ENCODE measurements at regions not wholly inside any gene's neighbourhood (a gene's known extent, or its start where the extent isn't known, plus 50 kb on each side); places are given as distances from the start of the nearest gene placed in this dataset.

DNA sequence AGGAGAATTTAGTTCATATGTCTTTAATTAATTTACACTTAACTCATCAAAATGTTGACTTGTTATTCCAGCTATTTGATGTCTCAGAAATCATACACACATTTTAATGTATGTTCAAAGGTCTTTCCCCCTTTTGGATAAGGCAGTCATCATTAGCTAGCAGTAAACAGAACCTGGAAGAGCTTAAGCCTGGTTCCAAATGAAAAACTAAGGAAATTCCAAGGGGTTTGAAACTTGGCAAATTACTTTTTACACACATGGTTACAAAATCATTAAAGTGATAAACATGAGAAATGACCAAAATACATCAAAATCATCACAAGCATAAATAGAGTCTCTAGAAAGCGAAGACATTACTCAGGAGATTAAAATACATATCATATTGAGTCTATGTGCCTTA is 359.8 kb upstream of the ZNF608 start:
- Histone ChIP-seq H3K4me3 (no peak overlapping the region), H3K36me3 (no peaks in the 10 kb centered on the region), H3K9me3 (no peaks in the 10 kb centered on the region), H3K4me1 (no peaks in the 10 kb centered on the region), H3K27me3 (no peaks in the 10 kb centered on the region), H3K27ac (no peak overlapping the region)
- intact Hi-C loops (cut with DNase I), result no loop called here
- no peak for ATAC-seq
- DNase-seq, result no peak
- no peak for TF ChIP-seq POLR2A (IDR thresholded peaks at IDR 0.05)
- TF ChIP-seq, protein P1, sequence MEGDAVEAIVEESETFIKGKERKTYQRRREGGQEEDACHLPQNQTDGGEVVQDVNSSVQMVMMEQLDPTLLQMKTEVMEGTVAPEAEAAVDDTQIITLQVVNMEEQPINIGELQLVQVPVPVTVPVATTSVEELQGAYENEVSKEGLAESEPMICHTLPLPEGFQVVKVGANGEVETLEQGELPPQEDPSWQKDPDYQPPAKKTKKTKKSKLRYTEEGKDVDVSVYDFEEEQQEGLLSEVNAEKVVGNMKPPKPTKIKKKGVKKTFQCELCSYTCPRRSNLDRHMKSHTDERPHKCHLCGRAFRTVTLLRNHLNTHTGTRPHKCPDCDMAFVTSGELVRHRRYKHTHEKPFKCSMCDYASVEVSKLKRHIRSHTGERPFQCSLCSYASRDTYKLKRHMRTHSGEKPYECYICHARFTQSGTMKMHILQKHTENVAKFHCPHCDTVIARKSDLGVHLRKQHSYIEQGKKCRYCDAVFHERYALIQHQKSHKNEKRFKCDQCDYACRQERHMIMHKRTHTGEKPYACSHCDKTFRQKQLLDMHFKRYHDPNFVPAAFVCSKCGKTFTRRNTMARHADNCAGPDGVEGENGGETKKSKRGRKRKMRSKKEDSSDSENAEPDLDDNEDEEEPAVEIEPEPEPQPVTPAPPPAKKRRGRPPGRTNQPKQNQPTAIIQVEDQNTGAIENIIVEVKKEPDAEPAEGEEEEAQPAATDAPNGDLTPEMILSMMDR (IDR thresholded peaks at IDR 0.05), result no peak
- 80 to 88% (median 83%) methylated on average over 1 of the region's 1 CpG for WGBS, 4 donors

DNA sequence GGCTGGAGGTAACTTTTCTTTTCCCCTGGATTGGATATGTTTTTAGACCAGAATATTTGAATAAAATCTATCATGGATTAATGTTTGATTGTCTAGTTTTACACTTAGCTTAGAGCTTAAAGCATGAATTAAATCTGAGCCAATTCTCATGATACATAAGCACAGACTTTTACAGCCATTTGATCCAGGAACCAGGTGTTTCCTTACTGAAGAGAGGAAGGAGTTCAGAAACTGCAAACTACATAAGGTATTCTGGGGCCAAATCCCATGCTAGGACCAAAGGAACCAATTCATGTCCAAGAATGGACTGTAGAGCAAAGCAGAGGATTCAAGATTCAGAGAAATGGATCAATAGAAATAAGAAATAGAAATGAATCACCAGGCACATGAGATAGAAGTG is 360.4 kb upstream of the ZNF608 start:
- Histone ChIP-seq H3K27me3 (no peaks in the 10 kb centered on the region), H3K4me1 (no peaks in the 10 kb centered on the region), H3K4me3 (no peak overlapping the region), H3K27ac (no peak overlapping the region), H3K36me3 (no peaks in the 10 kb centered on the region), H3K9me3 (no peaks in the 10 kb centered on the region)
- ATAC-seq, result no peak
- TF ChIP-seq POLR2A (IDR thresholded peaks at IDR 0.05), result no peak
- TF ChIP-seq, protein P1 (IDR thresholded peaks at IDR 0.05), result no peak
- DNase-seq, result no peak
- intact Hi-C loops (cut with DNase I), result no loop called here

- intact Hi-C loops (cut with DNase I), result no loop called here
- no peak for DNase-seq
- no peaks in the 10 kb centered on the region for H3K4me1 ChIP-seq
- H3K27ac ChIP-seq, result no peak overlapping the region
- ATAC-seq, result no peak
- no peak overlapping the region for H3K4me3 ChIP-seq
- TF ChIP-seq POLR2A (IDR thresholded peaks at IDR 0.05), result no peak
- TF ChIP-seq, protein P1 (IDR thresholded peaks at IDR 0.05), result no peak
- H3K27me3 ChIP-seq, result no peaks in the 10 kb centered on the region
- no peaks in the 10 kb centered on the region for H3K36me3 ChIP-seq
- peaks cover 0 to 6% (median 0%) of the 10 kb centered on the region in 12 donors for H3K9me3 ChIP-seq
These were observed 362.9 kb upstream of the ZNF608 start for GRCh38 chr5:125109293-125109692.

GRCh38 chr5:125109816-125110215 is 363.4 kb upstream of the ZNF608 start:
- H3K9me3 ChIP-seq, result peaks cover 0 to 6% (median 0%) of the 10 kb centered on the region in 12 donors
- intact Hi-C loops (cut with DNase I), result no loop called here
- TF ChIP-seq, protein P1 (IDR thresholded peaks at IDR 0.05), result no peak
- no peak overlapping the region for H3K4me3 ChIP-seq
- no peaks in the 10 kb centered on the region for H3K36me3 ChIP-seq
- no peak for DNase-seq
- WGBS, 4 donors, result 61 to 83% (median 70%) methylated on average over 1 of the region's 1 CpG
- no peak overlapping the region for H3K27ac ChIP-seq
- ATAC-seq, result no peak
- no peaks in the 10 kb centered on the region for H3K27me3 ChIP-seq
- H3K4me1 ChIP-seq, result no peaks in the 10 kb centered on the region
